ENCODE measurements at regions not wholly inside any gene's neighbourhood (a gene's known extent, or its start where the extent isn't known, plus 50 kb on each side); places are given as distances from the start of the nearest gene placed in this dataset.
"Not testable (repeated sequence)": the region's sequence is repeated elsewhere in the genome, so short reads cannot be mapped to it uniquely, and the experiment has no call there.

GRCh38 chr11:38339835-38340440 is 1741.9 kb upstream of the RAG2 start:
- H3K27me3 ChIP-seq: no peaks in the 10 kb centered on the region
- DNase-seq: no peak
- intact Hi-C loops (cut with DNase I): no loop called here
- no peaks in the 10 kb centered on the region for H3K4me1 ChIP-seq (ENCODE audit: insufficient read depth)
- H3K4me3 ChIP-seq: no peak overlapping the region
- H3K9me3 ChIP-seq: no peaks in the 10 kb centered on the region
- TF ChIP-seq EP300 (IDR thresholded peaks at IDR 0.05) (no peak), POLR2A (IDR thresholded peaks at IDR 0.05) (no peak), CTCF (IDR thresholded peaks at IDR 0.05) (no peak)
- H3K36me3 ChIP-seq: no peaks in the 10 kb centered on the region
- WGBS, 3 donors: 87 to 92% (median 91%) methylated on average over 8 of the region's 8 CpGs
- no peak overlapping the region for H3K27ac ChIP-seq

GRCh38 chr11:38338022-38338421 is 1740.0 kb upstream of the RAG2 start:
- H3K9me3 ChIP-seq; H3K27ac ChIP-seq; intact Hi-C loops (cut with DNase I); DNase-seq; H3K36me3 ChIP-seq; H3K4me3 ChIP-seq; H3K4me1 ChIP-seq (ENCODE audit: insufficient read depth); H3K27me3 ChIP-seq: not testable (repeated sequence)
- WGBS, 3 donors: 90 to 95% (median 91%) methylated on average over 5 of the region's 5 CpGs

GRCh38 chr11:38332046-38332445 is 1734.0 kb upstream of the RAG2 start:
- intact Hi-C loops (cut with DNase I): no loop called here
- no peak overlapping the region for H3K4me3 ChIP-seq
- no peaks in the 10 kb centered on the region for H3K4me1 ChIP-seq (ENCODE audit: insufficient read depth)
- H3K27me3 ChIP-seq: no peaks in the 10 kb centered on the region
- no peaks in the 10 kb centered on the region for H3K9me3 ChIP-seq
- no peak for TF ChIP-seq POLR2A (IDR thresholded peaks at IDR 0.05)
- no peak for TF ChIP-seq CTCF (IDR thresholded peaks at IDR 0.05)
- TF ChIP-seq EP300 (IDR thresholded peaks at IDR 0.05): no peak
- no peak overlapping the region for H3K27ac ChIP-seq
- no peaks in the 10 kb centered on the region for H3K36me3 ChIP-seq
- no peak for DNase-seq
- WGBS, 3 donors: 89 to 91% (median 90%) methylated on average over 3 of the region's 3 CpGs

- intact Hi-C loops (cut with DNase I): no loop called here
- no peak for TF ChIP-seq POLR2A (IDR thresholded peaks at IDR 0.05)
- TF ChIP-seq CTCF (IDR thresholded peaks at IDR 0.05): no peak
- TF ChIP-seq EP300 (IDR thresholded peaks at IDR 0.05): no peak
- no peak overlapping the region for H3K4me3 ChIP-seq
- no peak for DNase-seq
- no peaks in the 10 kb centered on the region for H3K9me3 ChIP-seq
- no peaks in the 10 kb centered on the region for H3K4me1 ChIP-seq (ENCODE audit: insufficient read depth)
- 78 to 91% (median 83%) methylated on average over 3 of the region's 3 CpGs for WGBS, 3 donors
- H3K27ac ChIP-seq: no peak overlapping the region
- no peaks in the 10 kb centered on the region for H3K27me3 ChIP-seq
- H3K36me3 ChIP-seq: no peaks in the 10 kb centered on the region
Observed at GRCh38 chr11:38330578-38330977, 1732.5 kb upstream of the RAG2 start.

- Histone ChIP-seq H3K27me3 (no peaks in the 10 kb centered on the region), H3K9me3 (no peaks in the 10 kb centered on the region), H3K36me3 (no peaks in the 10 kb centered on the region), H3K4me1 (ENCODE audit: insufficient read depth) (no peaks in the 10 kb centered on the region), H3K4me3 (no peak overlapping the region), H3K27ac (no peak overlapping the region)
- 57 to 72% (median 58%) methylated on average over 3 of the region's 3 CpGs for WGBS, 3 donors
- no peak for DNase-seq
- intact Hi-C loops (cut with DNase I): no loop called here
- TF ChIP-seq EP300 (IDR thresholded peaks at IDR 0.05): no peak
- TF ChIP-seq CTCF (IDR thresholded peaks at IDR 0.05): no peak
- no peak for TF ChIP-seq POLR2A (IDR thresholded peaks at IDR 0.05)
Observed at GRCh38 chr11:38323961-38324761, 1726.1 kb upstream of the RAG2 start.

Measured in ovary (tissue), 7 donors.